ENCODE measurements at regions not wholly inside any gene's neighbourhood (a gene's known extent, or its start where the extent isn't known, plus 50 kb on each side); places are given as distances from the start of the nearest gene placed in this dataset.

GRCh38 chr9:89553451-89554010 is 51.3 kb upstream of the GADD45G start:
- no peak for TF ChIP-seq CTCF (IDR thresholded peaks at IDR 0.05)
- no peak for TF ChIP-seq POLR2A (IDR thresholded peaks at IDR 0.05)

Measured in right lobe of liver (tissue), 4 donors.